Loucy (cell line): ENCODE measurements at regions not wholly inside any gene's neighbourhood (a gene's known extent, or its start where the extent isn't known, plus 50 kb on each side); places are given as distances from the start of the nearest gene placed in this dataset.

Experiments
- CTCF ChIP-seq: fragments of 200-600 bp; sonication (generic); conservative IDR thresholded peaks from 2 replicates; pipeline ENCODE4 v1.5.1; 2014; ENCODE audit warnings: mild to moderate bottlenecking, antibody characterized with exemption, low read length
- EZH2phosphoT487 ChIP-seq: fragments of 200-600 bp; IDR thresholded peaks from 2 replicates; pipeline ENCODE4 v1.6.1; 2018; ENCODE audit warnings: antibody characterized with exemption, mild to moderate bottlenecking, moderate library complexity, borderline replicate concordance

- TF ChIP-seq CTCF = no peak
- no peak for TF ChIP-seq EZH2phosphoT487
Observed at GRCh38 chr11:115630214-115630613, 126.0 kb upstream of the CADM1 start.
